ENCODE measurements at regions not wholly inside any gene's neighbourhood (a gene's known extent, or its start where the extent isn't known, plus 50 kb on each side); places are given as distances from the start of the nearest gene placed in this dataset.

DNA sequence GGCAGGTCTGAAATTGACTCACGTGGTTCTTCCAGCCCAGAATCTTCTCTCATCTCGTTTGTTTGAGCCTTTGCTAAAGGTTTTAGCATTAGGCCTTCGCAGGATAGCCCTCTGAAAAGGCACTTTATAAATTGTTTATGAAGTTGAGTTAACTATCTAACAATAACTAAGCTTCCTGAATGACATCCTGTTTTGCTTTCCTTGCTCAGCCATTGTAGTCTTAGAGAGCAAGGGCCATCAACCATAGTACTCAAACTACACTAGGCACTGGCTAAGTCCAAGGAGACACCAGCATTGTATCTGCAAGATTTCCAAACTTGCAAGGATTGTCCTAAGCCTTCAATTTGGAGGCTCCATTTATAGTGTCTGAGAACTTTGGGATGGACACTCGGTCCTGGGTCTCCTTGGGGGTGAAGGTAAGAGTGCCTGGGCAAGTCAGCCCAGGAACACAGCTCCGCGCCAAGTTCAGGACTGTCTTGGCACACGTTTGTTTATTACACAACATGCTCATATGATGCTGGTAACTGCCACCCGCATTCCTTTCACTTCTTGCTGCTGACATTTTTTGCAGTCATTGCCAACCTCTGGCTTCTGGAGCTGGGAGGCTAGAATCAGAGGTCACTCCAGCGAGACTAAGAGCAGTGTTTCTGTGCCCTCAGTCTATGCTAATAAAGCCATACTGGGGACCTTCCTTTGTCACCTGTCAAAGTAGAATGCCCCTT is 151.1 kb downstream of the ESM1 start:
- peak in 1 of 2 donors; percentile 32 for DNase-seq
- no peaks in the 10 kb centered on the region for H3K27me3 ChIP-seq (ENCODE audit: control insufficient read depth, insufficient read depth, low read length)
- H3K4me1 ChIP-seq (ENCODE audit: control insufficient read depth, insufficient read depth, low read length), result peaks cover 17% of the 10 kb centered on the region
- no peaks in the 10 kb centered on the region for H3K9me3 ChIP-seq (ENCODE audit: control insufficient read depth, low read depth, low read length)
- 100% methylated on average over 1 of the region's 9 CpGs for WGBS (ENCODE audit: insufficient coverage, low lambda C conversion rate)
- H3K27ac ChIP-seq (ENCODE audit: low read length), result peak overlapping the region; percentile 27
- H3K4me3 ChIP-seq (ENCODE audit: low read length), result no peak overlapping the region
- H3K36me3 ChIP-seq (ENCODE audit: control insufficient read depth, insufficient read depth, low read length), result no peaks in the 10 kb centered on the region

DNA sequence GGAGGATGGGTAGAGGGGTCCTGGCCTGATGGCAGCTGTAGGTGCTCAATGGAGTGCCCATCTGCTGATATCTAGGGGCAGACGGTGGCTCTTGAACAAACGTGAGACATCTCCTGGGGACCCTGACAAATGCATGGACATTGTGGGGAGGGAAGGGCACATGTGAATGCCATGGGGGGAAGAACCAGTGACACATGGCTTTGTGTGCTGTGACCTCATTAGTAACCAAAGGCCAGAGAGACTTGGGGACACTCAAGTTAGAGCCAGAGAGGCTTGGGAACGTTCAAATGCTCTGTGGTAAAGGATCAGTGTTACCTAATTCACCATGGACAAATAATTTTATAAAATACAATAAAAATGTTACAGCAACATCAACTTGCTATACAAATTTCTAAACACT is 151.8 kb downstream of the ESM1 start:
- H3K4me1 ChIP-seq (ENCODE audit: control insufficient read depth, insufficient read depth, low read length), result peaks cover 12% of the 10 kb centered on the region
- H3K4me3 ChIP-seq (ENCODE audit: low read length), result no peak overlapping the region
- H3K9me3 ChIP-seq (ENCODE audit: control insufficient read depth, low read depth, low read length), result no peaks in the 10 kb centered on the region
- H3K27ac ChIP-seq (ENCODE audit: low read length), result no peak overlapping the region
- H3K36me3 ChIP-seq (ENCODE audit: control insufficient read depth, insufficient read depth, low read length), result no peaks in the 10 kb centered on the region
- no peaks in the 10 kb centered on the region for H3K27me3 ChIP-seq (ENCODE audit: control insufficient read depth, insufficient read depth, low read length)
- no peak for DNase-seq
- no CpG with 5 or more reads among the region's 3 CpGs for WGBS (ENCODE audit: insufficient coverage, low lambda C conversion rate)

DNA sequence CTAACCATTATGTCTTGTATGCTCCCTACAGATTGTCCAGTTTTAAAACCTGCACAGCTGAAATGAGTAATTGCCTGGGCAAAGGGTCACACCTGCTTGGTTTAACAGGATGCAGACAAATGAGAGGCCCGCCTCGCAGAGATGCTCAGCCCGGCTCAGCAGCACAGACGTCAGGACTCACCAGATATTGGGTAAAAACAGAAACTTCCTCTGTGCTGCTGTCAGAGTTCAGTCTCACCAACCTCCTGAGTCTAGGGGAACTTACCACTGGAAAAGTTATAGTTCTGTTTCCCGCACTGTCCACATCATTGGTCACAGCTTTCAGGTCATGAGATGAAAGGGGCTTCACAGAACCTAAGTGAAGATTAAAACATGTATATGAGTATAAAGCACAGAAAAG is 152.5 kb downstream of the ESM1 start:
- Histone ChIP-seq H3K27ac (ENCODE audit: low read length) (no peak overlapping the region), H3K4me1 (ENCODE audit: control insufficient read depth, insufficient read depth, low read length) (peaks cover 12% of the 10 kb centered on the region), H3K9me3 (ENCODE audit: control insufficient read depth, low read depth, low read length) (no peaks in the 10 kb centered on the region), H3K4me3 (ENCODE audit: low read length) (no peak overlapping the region), H3K27me3 (ENCODE audit: control insufficient read depth, insufficient read depth, low read length) (no peaks in the 10 kb centered on the region), H3K36me3 (ENCODE audit: control insufficient read depth, insufficient read depth, low read length) (no peaks in the 10 kb centered on the region)
- no CpG with 5 or more reads among the region's 5 CpGs for WGBS (ENCODE audit: insufficient coverage, low lambda C conversion rate)
- no peak for DNase-seq

DNA sequence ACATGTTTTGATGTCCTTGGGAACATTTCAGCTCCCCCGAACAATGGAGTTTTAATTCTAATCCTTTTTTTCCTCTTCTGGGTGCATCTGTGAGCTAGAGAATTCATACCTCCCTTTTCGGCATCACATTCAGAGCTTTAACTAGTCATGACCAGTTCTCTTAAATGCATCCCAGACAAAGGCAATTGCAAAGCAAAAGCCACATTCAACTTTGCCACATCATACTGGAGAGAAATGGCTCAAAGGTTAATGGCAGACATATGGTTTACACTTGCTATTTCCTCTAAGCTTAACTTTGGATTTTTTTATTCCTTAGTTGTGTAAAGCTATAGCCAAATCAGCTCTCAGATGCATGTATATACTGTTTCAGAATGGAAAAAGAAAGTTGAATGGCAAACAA is 153.3 kb downstream of the ESM1 start:
- peak in 1 of 2 donors; percentile 46 for DNase-seq
- no CpG with 5 or more reads among the region's 2 CpGs for WGBS (ENCODE audit: insufficient coverage, low lambda C conversion rate)
- no peak overlapping the region for H3K27ac ChIP-seq (ENCODE audit: low read length)

DNA sequence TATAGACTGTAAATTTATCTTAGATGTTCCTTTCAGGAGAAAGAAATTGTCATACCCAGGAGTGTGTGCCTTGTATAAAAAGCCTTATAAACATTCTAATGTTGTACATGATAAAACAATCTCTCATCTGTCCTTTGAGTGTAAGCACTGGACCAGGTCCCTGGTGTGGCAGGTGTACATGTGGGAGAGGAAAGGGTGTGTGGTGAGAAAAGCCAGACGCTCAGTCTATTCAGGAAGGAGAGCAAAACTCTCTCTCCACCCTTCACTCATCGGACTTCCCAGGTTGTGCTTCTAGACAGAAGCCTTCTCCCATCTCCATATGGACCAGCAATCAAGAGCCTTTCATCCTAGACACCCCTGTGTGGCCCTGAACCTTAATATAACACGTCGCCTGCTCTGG is 154.2 kb downstream of the ESM1 start:
- no peaks in the 10 kb centered on the region for H3K9me3 ChIP-seq (ENCODE audit: control insufficient read depth, low read depth, low read length)
- H3K27ac ChIP-seq (ENCODE audit: low read length), result no peak overlapping the region
- H3K36me3 ChIP-seq (ENCODE audit: control insufficient read depth, insufficient read depth, low read length), result no peaks in the 10 kb centered on the region
- H3K4me3 ChIP-seq (ENCODE audit: low read length), result no peak overlapping the region
- H3K4me1 ChIP-seq (ENCODE audit: control insufficient read depth, insufficient read depth, low read length), result peaks cover 11% of the 10 kb centered on the region
- DNase-seq, result no peak
- H3K27me3 ChIP-seq (ENCODE audit: control insufficient read depth, insufficient read depth, low read length), result no peaks in the 10 kb centered on the region
- no CpG with 5 or more reads among the region's 4 CpGs for WGBS (ENCODE audit: insufficient coverage, low lambda C conversion rate)

More for the DNA sequence above, 153.3 kb downstream of the ESM1 start:
- H3K27me3 ChIP-seq (ENCODE audit: control insufficient read depth, insufficient read depth, low read length), result no peaks in the 10 kb centered on the region
- no peaks in the 10 kb centered on the region for H3K36me3 ChIP-seq (ENCODE audit: control insufficient read depth, insufficient read depth, low read length)
- no peaks in the 10 kb centered on the region for H3K9me3 ChIP-seq (ENCODE audit: control insufficient read depth, low read depth, low read length)
- H3K4me1 ChIP-seq (ENCODE audit: control insufficient read depth, insufficient read depth, low read length), result peaks cover 12% of the 10 kb centered on the region
- no peak overlapping the region for H3K4me3 ChIP-seq (ENCODE audit: low read length)

DNA sequence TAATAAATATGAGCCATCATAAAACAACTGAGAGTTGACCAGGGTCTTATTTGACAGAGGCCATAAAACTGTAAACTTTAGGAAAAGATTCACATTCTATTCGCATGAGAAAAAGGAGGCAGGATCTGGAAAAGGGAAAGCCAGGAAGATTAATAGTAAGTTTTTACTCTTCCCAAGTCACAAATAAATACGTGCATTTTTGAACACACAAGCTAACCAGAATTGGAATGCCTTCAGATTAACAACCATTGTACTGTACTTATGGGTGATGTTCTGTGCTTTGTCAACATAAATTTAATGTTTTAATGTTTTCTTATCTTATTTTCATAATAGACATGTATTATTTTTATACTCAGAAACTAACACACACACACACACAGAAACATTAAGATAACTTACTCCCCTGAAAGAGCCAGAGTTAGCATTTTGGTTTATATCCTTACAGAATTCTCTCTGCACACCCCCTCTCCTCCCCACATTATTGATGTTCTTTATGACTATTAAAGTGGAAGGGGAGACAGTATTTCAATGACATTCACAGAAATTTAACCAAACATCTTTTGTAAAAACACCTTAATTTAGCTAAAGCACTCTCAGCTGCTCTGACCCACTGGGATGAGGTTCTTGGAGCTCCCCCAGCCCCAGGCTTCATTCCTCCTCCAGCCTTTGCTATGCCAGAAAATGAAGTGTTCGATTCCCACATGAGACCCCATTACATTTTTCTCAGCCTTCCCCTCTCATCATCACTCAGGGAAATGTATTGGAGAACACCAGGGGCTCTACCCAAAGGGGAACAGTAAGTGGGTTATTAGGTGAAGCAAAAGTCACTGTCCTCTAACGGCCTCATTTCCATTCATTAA is 155.5 kb downstream of the ESM1 start:
- WGBS (ENCODE audit: insufficient coverage, low lambda C conversion rate), result 80% methylated on average over 1 of the region's 4 CpGs
- peaks cover 4% of the 10 kb centered on the region for H3K4me1 ChIP-seq (ENCODE audit: control insufficient read depth, insufficient read depth, low read length)
- H3K9me3 ChIP-seq (ENCODE audit: control insufficient read depth, low read depth, low read length), result no peaks in the 10 kb centered on the region
- H3K27me3 ChIP-seq (ENCODE audit: control insufficient read depth, insufficient read depth, low read length), result no peaks in the 10 kb centered on the region
- DNase-seq, result no peak
- H3K4me3 ChIP-seq (ENCODE audit: low read length), result no peak overlapping the region
- no peak overlapping the region for H3K27ac ChIP-seq (ENCODE audit: low read length)
- no peaks in the 10 kb centered on the region for H3K36me3 ChIP-seq (ENCODE audit: control insufficient read depth, insufficient read depth, low read length)

DNA sequence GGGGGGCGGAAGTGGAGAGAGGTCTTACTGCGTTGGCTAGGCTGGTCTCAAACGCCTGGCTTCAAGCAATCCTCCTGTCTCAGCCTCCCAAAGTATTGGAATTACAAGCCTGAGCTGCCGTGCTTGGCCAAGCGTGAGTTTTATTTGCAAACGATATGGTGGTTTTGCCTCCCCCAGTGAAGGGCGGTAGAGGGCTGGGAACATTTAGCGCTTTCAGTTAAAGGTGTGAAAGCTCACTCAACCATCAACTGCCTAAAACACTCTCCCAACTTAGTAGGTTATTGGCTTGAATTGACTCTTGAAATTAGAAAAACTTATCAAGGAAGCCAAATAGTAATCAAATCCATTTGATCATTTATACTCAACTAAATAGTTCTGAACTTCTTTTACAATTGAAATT is 156.3 kb downstream of the ESM1 start:
- Histone ChIP-seq H3K27me3 (ENCODE audit: control insufficient read depth, insufficient read depth, low read length) (no peaks in the 10 kb centered on the region), H3K9me3 (ENCODE audit: control insufficient read depth, low read depth, low read length) (no peaks in the 10 kb centered on the region), H3K27ac (ENCODE audit: low read length) (no peak overlapping the region), H3K36me3 (ENCODE audit: control insufficient read depth, insufficient read depth, low read length) (no peaks in the 10 kb centered on the region), H3K4me3 (ENCODE audit: low read length) (no peak overlapping the region), H3K4me1 (ENCODE audit: control insufficient read depth, insufficient read depth, low read length) (no peaks in the 10 kb centered on the region)
- WGBS (ENCODE audit: insufficient coverage, low lambda C conversion rate), result no CpG with 5 or more reads among the region's 8 CpGs
- DNase-seq, result no peak

DNA sequence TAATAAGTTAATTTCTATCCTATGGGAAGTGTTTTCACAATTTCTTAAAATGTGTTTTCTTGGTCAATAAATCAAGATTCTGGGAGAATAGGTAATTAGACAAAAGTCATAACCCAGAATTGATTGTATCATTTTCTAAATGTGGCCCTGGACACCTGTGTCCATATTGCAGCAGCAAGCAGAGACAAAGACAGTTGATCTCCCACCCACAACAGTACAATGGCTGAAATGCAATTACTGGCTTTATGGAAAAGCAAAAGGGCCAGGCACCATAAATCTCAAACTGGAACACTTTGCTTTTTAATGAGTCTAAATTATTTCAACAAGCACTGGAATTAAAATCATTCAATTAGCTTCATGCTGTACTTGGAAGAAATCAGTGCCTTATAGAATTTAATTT is 157.2 kb downstream of the ESM1 start:
- Histone ChIP-seq H3K4me3 (ENCODE audit: low read length) (no peak overlapping the region), H3K9me3 (ENCODE audit: control insufficient read depth, low read depth, low read length) (no peaks in the 10 kb centered on the region), H3K4me1 (ENCODE audit: control insufficient read depth, insufficient read depth, low read length) (no peaks in the 10 kb centered on the region), H3K27ac (ENCODE audit: low read length) (no peak overlapping the region), H3K27me3 (ENCODE audit: control insufficient read depth, insufficient read depth, low read length) (no peaks in the 10 kb centered on the region), H3K36me3 (ENCODE audit: control insufficient read depth, insufficient read depth, low read length) (no peaks in the 10 kb centered on the region)
- no peak for DNase-seq

DNA sequence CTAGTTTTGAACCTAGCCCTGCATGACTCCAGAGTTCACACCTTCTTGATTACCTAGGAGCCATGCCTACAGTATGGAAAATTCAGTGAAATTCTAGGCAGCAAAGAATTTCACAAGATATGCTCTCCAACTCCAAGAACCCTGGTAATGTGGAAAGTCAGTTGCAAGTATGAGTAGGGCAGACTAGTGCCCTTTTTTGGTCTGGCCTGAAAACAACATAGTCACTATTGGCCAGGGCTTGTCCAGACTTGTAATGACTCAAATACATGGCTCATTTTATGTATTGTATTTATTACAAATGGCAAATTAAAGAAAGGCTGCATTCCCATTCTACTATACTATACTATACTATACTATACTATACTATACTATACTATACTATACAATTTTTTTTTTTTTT is 160.4 kb downstream of the ESM1 start:
- Histone ChIP-seq H3K27me3 (ENCODE audit: control insufficient read depth, insufficient read depth, low read length) (no peaks in the 10 kb centered on the region), H3K9me3 (ENCODE audit: control insufficient read depth, low read depth, low read length) (no peaks in the 10 kb centered on the region), H3K27ac (ENCODE audit: low read length) (no peak overlapping the region), H3K4me1 (ENCODE audit: control insufficient read depth, insufficient read depth, low read length) (no peaks in the 10 kb centered on the region), H3K4me3 (ENCODE audit: low read length) (no peak overlapping the region), H3K36me3 (ENCODE audit: control insufficient read depth, insufficient read depth, low read length) (no peaks in the 10 kb centered on the region)
- no peak for DNase-seq

DNA sequence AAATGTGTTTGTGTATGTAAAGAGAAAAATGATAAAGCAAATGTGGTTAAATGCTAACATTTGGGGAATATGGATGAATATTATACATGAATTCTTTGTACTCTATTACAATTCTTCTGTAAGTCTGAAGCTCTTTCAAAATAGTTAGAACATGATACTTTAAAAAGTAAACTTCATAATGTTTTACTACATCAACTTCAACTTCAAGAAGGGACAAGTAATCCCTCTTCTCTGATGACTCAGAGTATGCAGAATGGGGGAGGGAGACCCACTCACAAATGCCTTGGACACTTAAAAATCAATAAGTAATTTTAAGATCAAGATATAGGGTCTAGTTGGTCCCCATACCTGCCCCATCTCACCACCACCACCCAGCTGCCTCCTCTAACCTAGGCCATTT is 162.4 kb downstream of the ESM1 start:
- Histone ChIP-seq H3K4me1 (ENCODE audit: control insufficient read depth, insufficient read depth, low read length) (no peaks in the 10 kb centered on the region), H3K36me3 (ENCODE audit: control insufficient read depth, insufficient read depth, low read length) (no peaks in the 10 kb centered on the region), H3K9me3 (ENCODE audit: control insufficient read depth, low read depth, low read length) (no peaks in the 10 kb centered on the region), H3K27me3 (ENCODE audit: control insufficient read depth, insufficient read depth, low read length) (no peaks in the 10 kb centered on the region), H3K4me3 (ENCODE audit: low read length) (no peak overlapping the region), H3K27ac (ENCODE audit: low read length) (no peak overlapping the region)
- DNase-seq, result no peak

DNA sequence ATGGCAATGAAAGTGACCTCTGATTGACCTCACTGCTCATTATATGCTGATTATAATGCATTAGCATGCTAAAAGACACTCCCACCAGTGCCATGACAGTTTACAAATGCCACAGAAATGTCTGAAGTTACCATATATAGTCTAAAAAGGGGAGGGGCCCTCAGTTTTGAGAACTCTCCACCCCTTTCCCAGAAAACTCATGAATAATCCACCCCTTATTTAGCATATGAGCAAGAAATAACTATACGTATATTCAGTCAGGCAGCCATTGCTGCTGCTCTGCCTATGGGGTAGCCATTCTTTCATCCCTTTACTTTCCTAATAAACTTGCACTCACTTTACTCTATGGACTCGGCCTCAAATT is 163.1 kb downstream of the ESM1 start:
- Histone ChIP-seq H3K4me3 (ENCODE audit: low read length) (no peak overlapping the region), H3K4me1 (ENCODE audit: control insufficient read depth, insufficient read depth, low read length) (no peaks in the 10 kb centered on the region), H3K9me3 (ENCODE audit: control insufficient read depth, low read depth, low read length) (no peaks in the 10 kb centered on the region), H3K36me3 (ENCODE audit: control insufficient read depth, insufficient read depth, low read length) (no peaks in the 10 kb centered on the region), H3K27ac (ENCODE audit: low read length) (no peak overlapping the region), H3K27me3 (ENCODE audit: control insufficient read depth, insufficient read depth, low read length) (no peaks in the 10 kb centered on the region)
- DNase-seq, result no peak
- no CpG with 5 or more reads among the region's 2 CpGs for WGBS (ENCODE audit: insufficient coverage, low lambda C conversion rate)

Measured in large intestine (tissue), 3 donors.